UCSD-AML1 (cell line): ENCODE measurements at regions not wholly inside any gene's neighbourhood (a gene's known extent, or its start where the extent isn't known, plus 50 kb on each side); places are given as distances from the start of the nearest gene placed in this dataset.
"Not testable (repeated sequence)": the region's sequence is repeated elsewhere in the genome, so short reads cannot be mapped to it uniquely, and the experiment has no call there.

Source experiments
- DNase-seq: peaks from one replicate; lab custom pipeline; 2025; ENCODE audit not compliant: unreplicated experiment; lab: John Stamatoyannopoulos, UW

DNA sequence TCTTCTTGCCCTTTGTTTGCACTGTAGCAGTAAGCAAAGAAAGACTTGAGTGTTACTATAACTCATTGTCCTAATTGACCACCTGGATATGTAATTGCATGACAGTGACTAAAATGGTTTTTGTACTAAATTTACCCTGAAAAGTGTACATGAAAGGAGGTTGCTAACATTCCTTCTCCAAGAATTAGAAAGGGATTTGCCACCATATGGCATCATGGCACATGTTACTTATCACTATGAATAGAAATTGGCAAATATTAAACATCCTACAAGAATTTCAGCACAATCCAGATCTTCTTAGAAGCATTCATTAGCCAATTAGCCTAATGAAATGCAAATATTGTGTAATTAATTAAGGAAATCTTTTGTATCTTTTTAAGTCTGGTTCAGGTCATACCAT, 834.2 kb downstream of the STPG2 start:
- DNase-seq, result no peak

DNA sequence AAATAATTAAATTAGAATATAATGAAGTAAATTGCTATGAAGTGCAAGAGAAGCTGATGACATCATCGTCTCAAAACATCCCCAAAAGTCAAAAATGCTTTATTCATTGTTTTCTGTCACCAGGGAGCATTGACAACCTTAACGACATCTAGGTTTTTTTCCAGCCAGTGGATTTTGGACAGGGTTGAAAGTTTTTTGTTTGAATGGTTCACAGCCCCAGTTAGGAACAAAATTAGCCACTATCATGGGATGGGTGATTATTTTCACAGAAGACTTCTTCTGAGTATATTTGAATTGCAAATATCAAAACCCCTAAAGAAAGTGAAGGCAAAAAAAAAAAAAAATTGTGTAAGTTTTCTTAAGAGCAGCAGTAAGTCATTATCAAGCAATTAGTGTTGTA, 826.1 kb downstream of the STPG2 start:
- no peak for DNase-seq

DNA sequence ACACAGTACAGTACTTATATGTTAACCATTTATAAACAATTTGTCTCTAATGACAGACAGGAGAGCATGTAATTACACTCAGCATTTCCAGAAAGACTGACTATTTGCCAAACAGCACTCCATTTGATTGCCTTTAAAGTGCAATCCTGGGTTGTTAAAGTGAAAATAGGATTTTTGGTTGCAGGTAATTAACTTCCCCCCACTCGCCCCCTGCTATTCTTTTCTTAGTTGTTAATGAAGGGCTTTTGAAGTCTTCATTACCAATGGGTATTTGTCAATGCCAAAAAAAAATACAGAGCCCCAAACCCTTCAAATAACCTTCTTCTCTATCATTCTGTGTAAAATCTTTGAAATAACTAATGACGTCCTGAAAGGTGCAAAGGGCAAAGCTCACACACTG, 825.6 kb downstream of the STPG2 start:
- DNase-seq, result no peak

DNA sequence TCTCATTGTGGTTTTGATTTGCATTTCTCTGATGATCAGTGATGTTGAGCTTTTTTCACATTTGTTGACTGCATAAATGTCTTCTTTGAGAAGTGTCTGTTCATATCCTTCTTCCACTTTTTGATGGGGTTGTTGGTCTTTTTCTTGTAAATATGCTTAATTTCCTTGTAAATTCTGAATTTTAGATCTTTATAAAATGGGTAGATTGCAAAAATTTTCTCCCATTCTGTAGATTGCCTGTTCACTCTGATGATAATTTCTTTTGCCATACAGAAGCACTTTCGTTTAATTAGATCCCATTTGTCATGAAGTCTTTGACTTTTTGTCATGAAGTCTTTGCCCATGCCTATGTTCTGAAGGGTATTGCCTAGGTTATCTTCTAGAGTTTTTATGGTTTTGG, 817.5 kb downstream of the STPG2 start:
- DNase-seq, result not testable (repeated sequence)

DNA sequence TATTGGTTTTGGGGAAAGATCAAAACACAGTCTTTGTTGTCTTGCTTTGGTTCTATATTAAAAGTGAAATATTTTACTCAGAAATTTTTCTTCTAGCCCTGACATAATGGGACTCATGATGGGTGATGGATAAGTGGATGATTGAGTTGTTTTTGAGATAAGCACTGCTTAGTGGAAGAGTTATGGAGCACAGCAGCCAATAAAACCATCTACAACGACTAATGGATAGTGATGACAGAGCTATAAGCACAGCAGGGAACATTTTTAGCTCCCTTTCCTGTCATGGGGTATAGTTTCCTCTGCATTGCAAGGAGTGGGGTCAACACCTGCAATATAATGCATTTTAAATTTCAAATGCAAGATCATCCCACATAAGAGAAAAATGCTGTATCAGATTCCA, 812.4 kb downstream of the STPG2 start:
- no peak for DNase-seq

DNA sequence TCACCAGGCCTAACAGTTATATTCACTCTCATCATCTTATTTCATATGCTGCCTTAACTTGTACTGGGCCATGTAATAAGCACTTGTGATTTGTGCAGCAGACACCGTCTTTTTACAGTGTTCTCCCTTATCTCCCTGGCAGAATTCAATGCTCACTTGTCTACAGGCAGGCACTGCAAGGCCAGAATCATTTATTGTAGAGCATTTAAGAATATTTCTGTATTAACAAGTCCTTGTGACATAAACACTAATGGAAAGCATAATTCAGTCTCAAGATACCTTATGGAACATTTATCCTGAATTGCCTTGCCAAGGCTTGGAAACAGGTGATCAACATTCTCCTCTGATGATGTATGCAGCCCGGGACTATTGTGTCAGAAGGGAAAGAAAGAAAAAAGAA, 808.9 kb downstream of the STPG2 start:
- DNase-seq, result no peak

DNA sequence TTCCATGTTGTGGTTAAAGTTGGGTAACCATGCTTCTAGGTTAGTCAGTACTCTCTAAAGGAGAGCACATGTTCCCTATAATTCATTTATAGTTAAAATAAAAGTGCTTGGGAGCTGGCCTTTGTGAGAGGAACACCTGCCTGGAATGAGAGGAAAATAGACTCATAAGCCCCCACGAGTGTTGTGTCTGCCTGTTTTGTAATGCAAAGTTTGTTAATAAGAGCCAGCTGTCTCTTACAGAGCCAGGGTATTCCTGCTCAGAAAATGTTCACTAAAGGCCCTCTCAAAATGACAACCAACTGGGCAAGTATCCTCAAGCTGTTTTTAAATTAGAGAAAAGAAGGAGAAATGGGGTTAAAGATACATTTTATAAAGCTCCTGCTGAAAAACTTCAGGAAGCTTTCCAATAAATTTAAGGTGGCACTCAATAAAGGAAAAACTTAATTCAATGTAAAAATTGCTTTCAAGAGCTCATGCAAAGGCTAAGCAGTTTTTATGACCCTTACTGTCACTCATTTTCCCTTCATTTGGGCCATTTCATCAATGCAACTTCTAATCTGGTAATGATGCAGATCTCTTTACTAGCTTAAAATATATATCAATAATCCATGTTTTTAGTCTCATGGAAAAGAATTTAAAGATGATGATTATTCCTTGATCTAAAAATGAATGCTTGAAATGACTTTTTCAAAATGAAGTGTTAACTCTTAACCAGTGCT, 793.6 kb downstream of the STPG2 start:
- no peak for DNase-seq

DNA sequence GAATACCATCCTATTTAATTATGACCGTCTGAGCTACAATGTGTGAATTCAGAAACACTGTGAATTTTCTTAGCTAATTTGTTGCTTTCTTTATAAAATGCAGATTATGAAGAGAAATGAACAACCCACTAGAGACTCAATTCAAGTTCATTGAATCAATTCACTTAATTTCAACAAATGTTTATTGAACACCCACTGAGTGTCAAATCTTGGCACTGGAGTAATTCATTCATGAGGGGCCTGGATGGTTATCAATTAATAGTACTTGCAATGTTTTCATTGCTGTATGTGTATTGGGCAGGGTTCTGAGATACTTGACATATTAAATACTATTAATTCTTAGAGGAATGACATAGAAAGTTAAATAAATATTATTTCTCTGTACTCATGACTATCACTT, 789.4 kb downstream of the STPG2 start:
- no peak for DNase-seq

DNA sequence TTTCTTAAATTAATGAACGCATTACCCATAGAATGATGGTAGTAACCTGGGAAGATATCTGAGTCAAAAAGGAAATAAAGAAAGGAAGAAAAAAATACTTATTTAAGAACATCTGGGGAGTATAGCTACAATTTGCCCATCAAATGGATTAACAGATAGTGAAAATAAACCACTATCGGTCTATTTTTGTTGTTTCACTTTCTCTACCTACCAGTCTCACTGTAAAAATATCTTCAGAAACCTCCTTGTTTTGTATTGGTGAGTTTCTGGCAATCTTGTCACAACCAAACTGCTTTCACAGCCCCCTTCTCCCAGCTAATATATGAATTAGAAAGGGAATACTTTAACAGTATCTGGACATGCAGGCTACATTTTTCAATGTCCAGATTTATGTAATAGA, 783.5 kb downstream of the STPG2 start:
- no peak for DNase-seq

DNA sequence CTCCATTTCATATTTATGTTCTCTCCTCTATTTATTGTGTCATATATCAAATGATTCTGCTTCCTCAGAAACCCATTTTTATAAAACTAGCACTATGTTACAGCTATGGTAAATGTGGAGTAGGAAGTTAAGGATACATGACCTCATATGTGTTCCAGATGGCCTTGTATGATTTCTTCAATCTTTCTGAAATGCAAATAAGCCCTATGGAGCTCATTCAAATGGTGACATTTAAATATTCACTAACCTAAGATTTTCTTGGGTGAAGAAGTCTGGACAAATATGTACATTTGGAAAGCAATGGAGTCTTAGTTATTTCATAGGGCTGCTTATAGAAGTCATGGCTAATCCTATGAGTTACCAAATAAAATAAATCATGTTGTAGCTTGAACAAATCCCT, 782.5 kb downstream of the STPG2 start:
- DNase-seq, result no peak

DNA sequence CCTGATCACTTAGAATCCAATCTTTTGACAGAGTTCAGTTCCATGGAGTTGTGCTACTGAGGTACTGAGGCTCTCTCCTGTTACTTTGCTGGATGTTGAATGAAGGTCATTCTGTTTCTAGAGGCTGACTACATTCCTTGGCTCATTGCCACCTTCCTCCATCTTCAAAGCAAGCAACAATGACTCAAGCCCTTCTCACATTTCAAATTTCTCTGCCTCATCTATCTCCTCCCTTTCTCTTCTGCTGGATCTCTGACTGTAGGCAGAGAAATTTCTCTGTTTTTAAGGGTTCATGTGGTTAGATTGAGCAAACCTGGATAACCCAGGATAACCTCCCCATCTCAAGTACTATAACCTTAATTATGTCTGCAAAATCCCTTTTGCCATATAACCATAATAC, 775.4 kb downstream of the STPG2 start:
- DNase-seq, result no peak

DNA sequence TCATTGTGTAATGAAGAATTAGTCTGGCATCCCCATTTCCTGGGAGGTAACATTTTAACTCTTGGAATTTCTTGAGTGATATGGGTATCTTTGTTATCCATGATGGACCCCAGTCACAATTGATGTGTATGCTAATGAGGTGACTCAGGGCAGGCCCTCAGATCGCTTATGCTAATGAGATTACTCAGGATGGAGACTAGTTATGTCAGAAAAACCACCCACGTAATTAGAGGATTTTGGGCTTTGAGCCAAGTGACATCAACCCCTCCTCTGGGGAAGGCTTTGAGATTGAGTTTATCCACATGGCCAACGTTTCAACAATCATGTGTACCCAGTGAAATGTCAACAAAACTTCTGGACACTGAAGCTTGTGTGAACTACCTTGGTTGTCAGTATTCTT, 772.7 kb downstream of the STPG2 start:
- DNase-seq, result no peak

DNA sequence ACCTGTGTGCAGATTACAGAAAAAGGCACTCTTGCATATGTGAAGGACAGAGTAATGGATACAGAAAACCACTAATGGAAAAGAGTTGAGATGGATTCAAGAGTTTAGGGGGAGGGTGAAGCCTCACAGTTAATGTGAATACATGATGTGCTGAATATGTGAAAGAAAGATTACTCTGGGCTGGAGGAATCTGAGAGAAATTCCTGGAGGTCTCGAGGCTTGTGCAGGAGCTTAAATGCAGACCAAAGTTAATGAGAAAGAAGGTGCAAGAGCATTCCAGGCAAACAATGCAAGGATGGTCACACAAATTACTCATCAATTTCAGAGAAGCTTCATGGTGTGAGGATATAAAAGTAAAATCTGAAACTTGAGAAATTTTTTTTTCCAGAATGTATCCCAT, 768.8 kb downstream of the STPG2 start:
- DNase-seq, result no peak

DNA sequence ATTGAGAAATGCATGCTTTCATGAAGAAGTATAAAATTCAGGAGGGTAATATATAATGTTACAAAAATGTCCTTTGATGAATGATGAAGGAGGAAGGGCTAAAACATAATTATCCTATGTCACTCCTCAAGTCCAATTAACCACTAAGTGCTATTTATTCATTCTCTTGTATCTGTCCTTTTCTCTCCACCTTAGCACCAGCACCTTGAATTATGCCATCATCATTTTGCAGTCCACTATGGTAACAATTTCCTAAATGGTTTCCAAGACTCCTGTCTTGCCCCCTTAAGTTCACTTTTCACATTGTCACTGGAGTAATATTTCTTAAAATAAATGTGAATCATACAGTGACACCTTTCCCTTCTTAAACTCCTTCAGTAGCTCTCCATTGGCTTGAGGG, 756.3 kb downstream of the STPG2 start:
- DNase-seq, result no peak

DNA sequence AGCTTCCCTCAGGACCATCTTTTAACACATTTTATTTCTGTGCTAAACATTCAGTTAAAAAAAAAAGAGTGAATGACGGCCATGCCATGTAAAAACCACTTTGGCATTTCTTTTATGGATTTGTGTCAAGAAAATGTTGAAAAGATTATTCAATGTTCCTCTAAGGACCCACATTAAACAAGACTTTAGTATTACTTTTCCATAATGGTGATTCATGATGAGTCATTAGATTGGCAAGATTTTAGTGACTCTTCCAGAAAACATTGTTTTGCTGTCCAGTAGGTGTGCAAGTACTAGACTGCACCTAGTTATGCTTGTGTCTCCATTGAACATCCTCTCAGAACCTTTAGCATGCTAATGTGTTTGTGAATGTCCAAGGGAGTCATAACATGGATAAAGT, 748.6 kb downstream of the STPG2 start:
- no peak for DNase-seq

DNA sequence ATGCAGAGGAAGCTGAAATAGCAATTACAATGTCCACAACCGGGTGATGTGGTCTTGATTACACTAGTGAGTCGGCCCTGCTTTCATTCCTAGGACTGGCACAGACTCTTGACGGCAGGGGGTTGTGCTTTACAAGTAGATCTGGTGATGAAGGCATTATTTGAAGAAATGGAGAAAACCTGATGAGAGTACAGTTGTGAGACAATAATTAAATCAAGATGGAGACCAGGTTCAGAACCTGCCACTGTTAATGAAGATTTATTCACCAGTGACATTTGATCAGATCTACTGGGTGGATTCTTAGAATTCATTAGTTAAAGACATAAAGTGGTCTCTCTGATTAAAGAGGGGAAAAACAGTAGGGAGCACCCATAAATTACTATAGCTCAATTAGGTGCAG, 747.2 kb downstream of the STPG2 start:
- DNase-seq, result no peak

DNA sequence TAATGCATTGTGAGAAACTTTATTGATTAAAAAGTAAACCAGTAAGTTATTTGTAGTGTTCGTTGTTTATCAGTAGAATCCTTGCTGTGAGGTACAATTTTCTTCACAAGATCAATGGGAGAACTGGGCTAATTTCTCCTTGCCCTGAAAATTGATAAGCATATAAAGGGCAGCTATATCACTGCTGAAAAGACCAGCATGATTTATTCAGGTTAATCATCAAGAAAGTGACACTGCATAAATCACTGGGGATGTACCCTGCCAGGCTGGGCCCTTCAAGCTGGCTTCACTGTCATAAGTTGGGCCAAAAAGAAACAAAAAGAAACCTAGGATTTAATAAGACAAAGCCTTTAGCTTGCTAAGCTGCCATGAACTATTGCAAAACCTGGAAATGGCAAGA, 746.7 kb downstream of the STPG2 start:
- DNase-seq, result no peak

DNA sequence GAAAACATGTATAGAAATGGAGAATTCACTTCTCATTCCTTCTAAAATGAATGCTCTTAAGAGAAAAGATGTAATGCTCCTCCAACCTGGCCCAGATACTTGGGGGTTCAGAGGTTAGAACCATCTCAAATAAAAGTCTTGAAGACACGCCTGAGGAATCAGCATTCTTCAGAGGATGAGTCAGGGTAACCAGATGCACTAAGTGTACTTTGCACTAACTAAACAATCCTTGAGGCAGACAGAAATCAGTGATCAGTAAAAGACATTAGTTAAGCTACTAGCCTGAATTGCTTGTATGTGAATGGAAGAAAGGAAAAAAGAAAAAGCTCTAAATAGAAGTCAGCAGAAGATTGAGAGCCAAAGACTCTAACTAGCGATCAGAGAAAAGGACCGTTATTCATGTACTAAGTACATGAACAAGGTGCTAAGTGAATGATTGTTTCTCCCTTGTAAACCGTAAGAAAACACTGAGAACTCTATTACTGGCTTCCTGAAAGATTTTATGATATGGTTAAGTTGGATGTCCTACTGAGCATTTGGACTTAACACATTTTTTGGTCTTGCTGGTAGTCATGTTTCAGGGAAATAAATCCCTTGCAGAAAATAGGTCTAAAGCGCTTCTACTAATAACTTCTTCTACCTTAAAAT, 738.3 kb downstream of the STPG2 start:
- DNase-seq, result no peak

DNA sequence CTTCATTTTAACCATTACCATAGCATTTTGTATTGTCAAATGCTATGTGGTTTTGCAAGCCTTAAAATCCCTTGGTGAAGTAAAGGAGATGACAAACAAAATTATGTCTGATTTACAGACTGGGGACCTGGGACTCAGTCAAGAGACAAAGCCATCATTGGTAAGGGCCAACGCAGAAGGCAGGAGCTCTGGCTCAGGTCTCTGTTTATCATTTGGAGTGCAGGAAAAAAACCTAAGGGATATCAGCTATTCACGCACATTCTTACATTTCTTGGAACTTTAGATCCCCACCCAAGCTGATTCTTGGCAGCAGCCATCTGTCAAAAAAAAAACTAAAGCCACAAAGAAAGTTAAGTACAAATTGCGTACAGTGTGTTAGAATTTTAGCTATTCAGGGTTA, 731.9 kb downstream of the STPG2 start:
- DNase-seq, result no peak

DNA sequence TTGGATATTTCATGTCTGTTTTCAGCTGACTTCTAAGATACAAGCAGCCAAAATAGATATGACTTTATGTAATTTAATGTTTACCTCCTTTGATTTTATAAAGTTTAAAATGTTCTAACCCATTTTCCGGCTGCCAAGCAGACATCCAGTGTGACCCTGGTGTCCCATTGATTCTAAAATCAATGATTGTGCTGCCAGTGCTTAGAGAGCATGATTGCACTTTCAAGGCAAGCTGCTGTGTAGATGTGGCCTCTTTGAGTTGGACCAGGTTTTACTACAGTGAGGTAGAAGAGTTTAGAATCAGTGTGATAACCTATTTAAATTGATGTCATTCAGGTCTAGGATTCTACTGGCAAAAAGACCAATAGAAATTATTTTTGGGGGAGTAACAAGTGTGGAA, 730.9 kb downstream of the STPG2 start:
- DNase-seq, result no peak

DNA sequence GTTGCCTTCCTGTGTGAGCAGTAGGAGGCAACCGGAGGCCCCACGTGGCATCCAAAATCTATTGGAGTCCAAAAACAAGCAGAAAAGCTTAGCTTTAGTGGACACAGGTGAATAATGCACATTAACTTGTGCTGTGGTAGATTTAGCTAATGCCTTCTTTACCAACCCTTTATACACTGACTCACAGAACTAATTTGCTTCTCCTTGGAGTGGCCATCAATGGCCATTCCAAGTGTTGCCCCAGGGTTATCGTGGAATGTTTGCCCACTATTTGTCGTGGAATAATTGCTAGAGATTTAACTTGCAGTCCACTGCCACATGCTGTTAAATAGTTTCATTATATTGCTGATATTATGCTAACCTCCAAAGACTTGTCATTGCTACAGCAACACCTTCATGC, 729.1 kb downstream of the STPG2 start:
- no peak for DNase-seq

DNA sequence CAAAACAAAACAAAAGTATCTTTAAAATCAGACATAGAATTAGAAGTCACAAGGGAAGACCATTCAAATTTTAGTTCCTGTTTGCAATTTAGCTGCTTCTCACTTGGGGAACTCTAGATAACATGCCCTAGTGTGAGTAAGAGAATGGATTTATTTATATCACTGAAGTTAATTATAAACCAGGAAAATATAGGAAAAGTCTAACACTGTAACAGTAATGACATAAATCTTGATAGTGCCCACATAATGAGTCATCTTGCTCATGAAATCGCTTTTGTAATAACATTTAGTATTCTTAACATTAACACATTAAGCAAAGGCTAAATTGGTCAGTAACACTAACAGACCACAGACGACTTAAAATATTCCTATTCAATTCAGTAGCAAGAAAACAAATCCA, 710.7 kb downstream of the STPG2 start:
- no peak for DNase-seq
